Natural killer cell (primary cell): ENCODE measurements at regions not wholly inside any gene's neighbourhood (a gene's known extent, or its start where the extent isn't known, plus 50 kb on each side); places are given as distances from the start of the nearest gene placed in this dataset.

Experiments used
- ATAC-seq, 3 donors: fragments of 150-1000 bp in 2 of 3; fragments of 200-7000 bp in 1 of 3; cut with Tn5 transposase; 1 replicate in 1 of 3; 2 replicates in 2 of 3; pipeline ENCODE4 v1.10.0; 2021; ENCODE audit warnings: mild to moderate bottlenecking in 2 of 3, moderate library complexity in 2 of 3
- DNase-seq, 2 donors: peaks; one replicate each; pipeline versions ENCODE4 v3.0.0 to v3.0.0-alpha.2; 2013 to 2021; ENCODE audit warnings: mixed read lengths in 1 of 2
- H3K27ac ChIP-seq: one replicate; pipeline ENCODE4 v1.5.1; 2013; ENCODE audit warnings: mild to moderate bottlenecking, low read length
- H3K27me3 ChIP-seq: one replicate; pipeline ENCODE4 v1.6.1; 2013; ENCODE audit warnings: low read length; ENCODE audit not compliant: control insufficient read depth, insufficient read depth
- H3K36me3 ChIP-seq: one replicate; pipeline ENCODE4 v1.6.1; 2013; ENCODE audit warnings: low read length; ENCODE audit not compliant: control insufficient read depth, insufficient read depth
- H3K4me1 ChIP-seq: one replicate; pipeline ENCODE4 v1.6.1; 2013; ENCODE audit warnings: low read length; ENCODE audit not compliant: control insufficient read depth, insufficient read depth
- H3K4me3 ChIP-seq: one replicate; pipeline ENCODE4 v1.5.1; 2013; ENCODE audit warnings: low read length
- H3K9me3 ChIP-seq: one replicate; pipeline ENCODE4 v1.6.1; 2013; ENCODE audit warnings: low read length; ENCODE audit not compliant: control insufficient read depth, insufficient read depth
- H3K27ac Mint-ChIP-seq, 2 donors: one replicate each; pipeline ENCODE4 v1.8.0; 2022; ENCODE audit warnings: mild to moderate bottlenecking in 2 of 2, mixed read lengths in 2 of 2, moderate library complexity in 1 of 2
- H3K27me3 Mint-ChIP-seq, 2 donors: one replicate each; pipeline ENCODE4 v1.8.0; 2022; ENCODE audit warnings: low read depth in 2 of 2, mixed read lengths in 2 of 2
- H3K36me3 Mint-ChIP-seq: one replicate; pipeline ENCODE4 v1.8.0; 2022; ENCODE audit warnings: mixed read lengths
- H3K4me1 Mint-ChIP-seq, 2 donors: one replicate each; pipeline ENCODE4 v1.8.0; 2022; ENCODE audit warnings: mixed read lengths in 2 of 2
- H3K4me3 Mint-ChIP-seq: one replicate; pipeline ENCODE4 v1.8.0; 2022; ENCODE audit warnings: mild to moderate bottlenecking, moderate library complexity, mixed read lengths
- H3K9me3 Mint-ChIP-seq, 2 donors: one replicate each; pipeline ENCODE4 v1.8.0; 2022; ENCODE audit warnings: mixed read lengths in 2 of 2
- WGBS: methylation state at CpG from one replicate; pipeline ENCODE4 v1.1.7; 2013; ENCODE audit warnings: missing lambda C conversion rate; ENCODE audit not compliant: insufficient coverage; 5-methylcytosine and 5-hydroxymethylcytosine counted together
- intact Hi-C: fragments of 100-400 bp; cut with micrococcal nuclease; formaldehyde crosslinking; loops from one replicate; pipeline ENCODE4 v1.14.2; 2022
- TF ChIP-seq, protein P1 (sequence below): fragments of 200-600 bp; IDR thresholded peaks from one replicate; pipeline ENCODE4 v1.8.0; 2022; ENCODE audit warnings: antibody characterized with exemption

DNA sequence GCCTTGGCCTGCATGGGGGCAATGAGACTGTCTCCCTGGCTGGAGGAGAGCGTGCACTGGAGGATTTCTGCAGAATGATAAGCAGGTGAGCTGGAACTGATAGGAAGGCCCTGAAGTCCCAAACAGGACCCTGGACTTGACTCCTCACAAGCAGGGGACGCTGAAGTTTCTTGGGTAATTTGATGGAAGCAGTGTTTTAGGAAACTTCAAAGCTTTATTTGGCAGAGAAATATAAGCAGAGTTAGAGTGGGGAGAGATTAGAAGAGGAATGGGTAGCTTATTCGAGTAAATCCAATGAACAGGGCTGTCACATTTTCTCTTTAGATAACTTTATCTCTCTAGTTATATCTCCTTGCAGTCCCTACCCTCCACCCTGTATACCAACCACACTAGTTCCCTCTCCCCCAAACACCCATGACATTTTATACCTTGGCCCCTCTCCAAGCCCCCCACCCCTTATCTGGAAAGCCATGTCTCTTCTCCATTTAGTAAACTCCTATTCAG is 73.6 kb upstream of the IGFBP5 start:
- TF ChIP-seq, protein P1, sequence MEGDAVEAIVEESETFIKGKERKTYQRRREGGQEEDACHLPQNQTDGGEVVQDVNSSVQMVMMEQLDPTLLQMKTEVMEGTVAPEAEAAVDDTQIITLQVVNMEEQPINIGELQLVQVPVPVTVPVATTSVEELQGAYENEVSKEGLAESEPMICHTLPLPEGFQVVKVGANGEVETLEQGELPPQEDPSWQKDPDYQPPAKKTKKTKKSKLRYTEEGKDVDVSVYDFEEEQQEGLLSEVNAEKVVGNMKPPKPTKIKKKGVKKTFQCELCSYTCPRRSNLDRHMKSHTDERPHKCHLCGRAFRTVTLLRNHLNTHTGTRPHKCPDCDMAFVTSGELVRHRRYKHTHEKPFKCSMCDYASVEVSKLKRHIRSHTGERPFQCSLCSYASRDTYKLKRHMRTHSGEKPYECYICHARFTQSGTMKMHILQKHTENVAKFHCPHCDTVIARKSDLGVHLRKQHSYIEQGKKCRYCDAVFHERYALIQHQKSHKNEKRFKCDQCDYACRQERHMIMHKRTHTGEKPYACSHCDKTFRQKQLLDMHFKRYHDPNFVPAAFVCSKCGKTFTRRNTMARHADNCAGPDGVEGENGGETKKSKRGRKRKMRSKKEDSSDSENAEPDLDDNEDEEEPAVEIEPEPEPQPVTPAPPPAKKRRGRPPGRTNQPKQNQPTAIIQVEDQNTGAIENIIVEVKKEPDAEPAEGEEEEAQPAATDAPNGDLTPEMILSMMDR, result no peak

DNA sequence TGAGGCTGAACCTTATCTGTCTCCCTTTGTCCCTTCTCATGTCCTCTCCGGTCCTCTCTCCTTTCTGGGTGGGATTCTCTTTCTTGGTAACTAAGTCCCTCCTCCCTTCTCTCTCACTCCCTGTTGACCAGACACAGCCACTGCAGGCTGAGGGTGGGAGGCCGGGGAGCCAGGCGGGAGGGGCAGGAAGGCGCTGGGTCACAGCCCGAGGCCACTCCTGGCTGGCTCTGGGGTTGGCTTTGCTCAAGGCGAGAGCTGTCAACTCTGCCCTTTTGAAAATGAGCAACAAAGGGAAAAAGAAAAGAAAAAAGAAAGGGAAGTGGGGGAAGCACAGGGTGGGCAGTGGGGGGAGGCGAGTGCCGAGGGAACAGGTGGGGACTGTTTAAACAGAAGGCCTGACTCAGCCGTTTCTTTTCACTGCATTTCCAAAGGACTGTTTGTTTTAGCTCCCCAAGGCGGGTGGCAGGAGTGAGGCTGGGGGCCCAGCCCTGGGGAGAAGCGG is 70.5 kb upstream of the IGFBP5 start:
- H3K4me3 Mint-ChIP-seq, result no peak overlapping the region
- H3K36me3 Mint-ChIP-seq, result no peaks in the 10 kb centered on the region
- Histone ChIP-seq H3K27ac (no peak overlapping the region), H3K36me3 (no peaks in the 10 kb centered on the region), H3K4me3 (no peak overlapping the region), H3K27me3 (no peaks in the 10 kb centered on the region), H3K4me1 (no peaks in the 10 kb centered on the region), H3K9me3 (no peaks in the 10 kb centered on the region)
- TF ChIP-seq, protein P1, result no peak
- peaks cover 0 to 6% of the 10 kb centered on the region in 2 donors for H3K4me1 Mint-ChIP-seq
- H3K27ac Mint-ChIP-seq, result no peak overlapping the region
- WGBS, result 16% methylated on average over 11 of the region's 11 CpGs
- H3K27me3 Mint-ChIP-seq, result peaks cover 15 to 18% of the 10 kb centered on the region in 2 donors
- intact Hi-C loops, result no loop called here
- no peak for DNase-seq
- no peak for ATAC-seq
- no peaks in the 10 kb centered on the region for H3K9me3 Mint-ChIP-seq

More for the DNA sequence above, 73.6 kb upstream of the IGFBP5 start:
- WGBS, result 85% methylated on average over 3 of the region's 3 CpGs
- intact Hi-C loops, result no loop called here
- Mint-ChIP-seq H3K4me1 (peaks cover 0 to 6% of the 10 kb centered on the region in 2 donors), H3K27ac (no peak overlapping the region), H3K36me3 (no peaks in the 10 kb centered on the region), H3K9me3 (no peaks in the 10 kb centered on the region), H3K4me3 (no peak overlapping the region), H3K27me3 (peaks cover 19 to 21% of the 10 kb centered on the region in 2 donors)
- Histone ChIP-seq H3K4me1 (no peaks in the 10 kb centered on the region), H3K27me3 (no peaks in the 10 kb centered on the region), H3K9me3 (no peaks in the 10 kb centered on the region), H3K4me3 (no peak overlapping the region), H3K36me3 (no peaks in the 10 kb centered on the region), H3K27ac (no peak overlapping the region)
- DNase-seq, result no peak
- ATAC-seq, result no peak

DNA sequence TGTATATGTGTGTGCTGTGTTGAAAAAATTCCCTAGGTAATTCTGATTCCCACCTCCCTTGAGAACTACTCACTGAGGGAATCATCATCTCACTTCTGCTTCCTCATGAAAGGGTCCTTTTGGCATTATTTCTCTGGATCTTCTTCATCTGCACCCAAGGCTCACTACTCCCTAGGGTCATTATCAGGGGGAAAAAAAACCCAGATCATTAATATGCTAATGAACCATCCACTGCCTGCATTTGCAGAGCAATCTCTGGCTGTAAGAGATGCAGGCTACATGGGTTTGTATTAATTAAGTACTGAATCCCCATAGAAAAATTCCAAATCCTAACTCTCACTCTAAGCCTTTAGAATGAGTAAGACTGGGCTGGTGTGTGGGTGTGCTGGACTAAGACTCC is 68.0 kb upstream of the IGFBP5 start:
- H3K27me3 ChIP-seq, result no peaks in the 10 kb centered on the region
- H3K9me3 Mint-ChIP-seq, result no peaks in the 10 kb centered on the region
- intact Hi-C loops, result no loop called here
- TF ChIP-seq, protein P1, result no peak
- peaks cover 0 to 6% of the 10 kb centered on the region in 2 donors for H3K4me1 Mint-ChIP-seq
- H3K27ac ChIP-seq, result no peak overlapping the region
- no peak for ATAC-seq
- H3K4me3 Mint-ChIP-seq, result no peak overlapping the region
- H3K36me3 Mint-ChIP-seq, result no peaks in the 10 kb centered on the region
- no peak overlapping the region for H3K27ac Mint-ChIP-seq
- no peaks in the 10 kb centered on the region for H3K9me3 ChIP-seq
- DNase-seq, result no peak
- no peak overlapping the region for H3K4me3 ChIP-seq
- H3K27me3 Mint-ChIP-seq, result peaks cover 15% of the 10 kb centered on the region in 2 donors
- no peaks in the 10 kb centered on the region for H3K36me3 ChIP-seq
- no peaks in the 10 kb centered on the region for H3K4me1 ChIP-seq

DNA sequence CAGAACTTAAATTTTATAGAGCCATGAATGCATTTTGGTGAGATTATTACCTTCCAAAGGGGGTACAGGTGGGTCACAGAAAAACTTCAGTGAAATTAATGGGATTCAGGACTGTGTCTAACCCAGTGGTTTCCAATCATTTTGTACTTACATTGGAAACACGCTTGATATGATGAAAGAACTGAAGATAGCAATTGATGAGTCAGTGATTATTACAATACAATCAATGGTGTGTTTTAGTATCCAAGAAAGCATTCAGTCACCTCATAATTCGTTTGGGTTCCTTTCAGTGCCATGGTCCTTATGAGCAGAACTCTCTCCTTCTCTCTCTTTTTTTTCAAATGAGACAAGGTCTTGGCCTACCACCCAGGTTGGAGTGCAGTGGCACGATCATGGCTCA is 66.5 kb upstream of the IGFBP5 start:
- H3K27me3 ChIP-seq, result no peaks in the 10 kb centered on the region
- Mint-ChIP-seq H3K36me3 (no peaks in the 10 kb centered on the region), H3K27me3 (peaks cover 10 to 15% of the 10 kb centered on the region in 2 donors), H3K27ac (no peak overlapping the region), H3K4me1 (peaks cover 0 to 6% of the 10 kb centered on the region in 2 donors), H3K4me3 (no peak overlapping the region), H3K9me3 (no peaks in the 10 kb centered on the region)
- ATAC-seq (no peak), DNase-seq (no peak)
- no peak overlapping the region for H3K27ac ChIP-seq
- no peaks in the 10 kb centered on the region for H3K9me3 ChIP-seq
- H3K4me1 ChIP-seq, result no peaks in the 10 kb centered on the region
- H3K4me3 ChIP-seq, result no peak overlapping the region
- intact Hi-C loops, result no loop called here
- no peaks in the 10 kb centered on the region for H3K36me3 ChIP-seq
- TF ChIP-seq, protein P1, result no peak
- WGBS, result 82% methylated on average over 2 of the region's 3 CpGs
